GM12892 (cell line): ENCODE measurements at regions not wholly inside any gene's neighbourhood (a gene's known extent, or its start where the extent isn't known, plus 50 kb on each side); places are given as distances from the start of the nearest gene placed in this dataset.

Experiments used
- POLR2A ChIP-seq: IDR thresholded peaks from 2 replicates; pipeline ENCODE4 v1.6.1; 2011; ENCODE audit warnings: low read depth, low read length, control low read depth
- POLR2AphosphoS5 ChIP-seq: IDR thresholded peaks from 2 replicates; pipeline ENCODE4 v1.6.1; 2011; ENCODE audit warnings: low read depth, low read length, control low read depth
- TAF1 ChIP-seq: IDR thresholded peaks from 2 replicates; pipeline ENCODE4 v1.6.1; 2011; ENCODE audit warnings: low read depth, mild to moderate bottlenecking, control low read depth, low read length, borderline replicate concordance

DNA sequence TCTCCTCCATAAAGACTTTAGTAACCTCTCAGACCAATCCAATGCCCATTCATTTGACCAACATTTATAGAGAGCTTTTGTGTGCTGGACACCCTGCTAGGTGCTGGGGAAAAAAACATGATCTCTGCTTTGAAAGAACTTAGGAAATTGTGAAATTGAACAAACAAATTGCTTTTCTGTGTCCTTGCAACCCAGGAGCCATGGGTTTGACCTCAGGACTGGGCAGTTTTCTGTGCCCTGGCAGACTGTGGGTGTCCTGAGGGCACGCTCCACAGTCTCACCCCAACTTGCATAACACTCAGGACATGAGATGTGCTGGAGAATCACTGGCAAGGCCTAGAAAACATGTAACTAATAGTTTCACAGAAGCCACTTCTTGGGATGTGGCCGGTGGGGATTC, 429.1 kb upstream of the ZMIZ1 start:
- TF ChIP-seq POLR2AphosphoS5 (no peak), POLR2A (no peak), TAF1 (no peak)
